H54 (cell line): ENCODE measurements at regions not wholly inside any gene's neighbourhood (a gene's known extent, or its start where the extent isn't known, plus 50 kb on each side); places are given as distances from the start of the nearest gene placed in this dataset.

Source experiments
- DNase-seq: peaks from one replicate; pipeline ENCODE4 v3.0.0; 2011; ENCODE audit warnings: low spot score, mixed read lengths; ENCODE audit not compliant: insufficient read length
- FAIRE-seq: peaks from 3 replicates; lab custom pipeline; 2011; peaks lifted over from hg19 to GRCh38; lab: Jason Lieb, UNC
- POLR2A ChIP-seq: IDR thresholded peaks from 2 replicates; pipeline ENCODE4 v1.6.1; 2011; ENCODE audit warnings: low read depth, mild to moderate bottlenecking, low read length

DNA sequence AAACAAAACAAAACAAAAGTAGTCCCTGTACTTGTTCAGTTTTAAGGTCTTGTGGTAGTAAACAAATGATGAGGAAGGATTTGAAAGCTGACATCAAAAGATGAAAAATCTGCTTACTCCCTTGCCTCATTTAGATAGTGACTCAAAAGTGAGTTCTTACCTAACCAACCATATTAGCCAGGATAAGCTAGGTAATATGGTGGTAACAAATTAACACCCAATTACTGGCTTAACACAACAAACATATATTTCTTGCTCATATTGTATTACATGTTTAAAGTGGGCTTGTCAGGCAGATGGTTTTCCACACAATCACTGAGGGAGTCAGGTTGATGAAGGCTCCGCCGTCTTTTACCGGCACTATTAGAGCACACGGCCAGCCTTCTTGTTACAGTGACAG lies 189.7 kb downstream of the PPARGC1A start:
- FAIRE-seq (no peak), DNase-seq (no peak)
- no peak for TF ChIP-seq POLR2A

DNA sequence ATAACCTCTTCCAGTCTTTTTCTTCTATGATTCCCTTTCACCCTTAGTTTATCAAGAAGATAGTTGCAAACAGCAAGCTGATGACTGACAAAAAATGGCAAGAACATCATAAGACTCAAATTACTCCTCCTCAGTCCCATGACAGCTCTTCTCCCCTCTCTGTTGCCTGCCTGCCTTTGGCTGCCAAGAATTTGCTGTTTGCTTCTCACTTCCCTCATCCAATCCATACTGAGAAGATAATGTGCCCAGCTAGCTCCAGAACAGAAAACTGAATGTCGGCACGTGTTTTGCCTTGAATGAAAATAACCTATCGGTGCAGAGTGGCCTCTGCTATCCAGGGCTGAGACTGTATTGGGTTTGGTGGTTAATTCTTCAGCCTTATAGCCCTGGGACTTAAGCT lies 192.1 kb downstream of the PPARGC1A start:
- DNase-seq (no peak), FAIRE-seq (no peak)
- TF ChIP-seq POLR2A: no peak

DNA sequence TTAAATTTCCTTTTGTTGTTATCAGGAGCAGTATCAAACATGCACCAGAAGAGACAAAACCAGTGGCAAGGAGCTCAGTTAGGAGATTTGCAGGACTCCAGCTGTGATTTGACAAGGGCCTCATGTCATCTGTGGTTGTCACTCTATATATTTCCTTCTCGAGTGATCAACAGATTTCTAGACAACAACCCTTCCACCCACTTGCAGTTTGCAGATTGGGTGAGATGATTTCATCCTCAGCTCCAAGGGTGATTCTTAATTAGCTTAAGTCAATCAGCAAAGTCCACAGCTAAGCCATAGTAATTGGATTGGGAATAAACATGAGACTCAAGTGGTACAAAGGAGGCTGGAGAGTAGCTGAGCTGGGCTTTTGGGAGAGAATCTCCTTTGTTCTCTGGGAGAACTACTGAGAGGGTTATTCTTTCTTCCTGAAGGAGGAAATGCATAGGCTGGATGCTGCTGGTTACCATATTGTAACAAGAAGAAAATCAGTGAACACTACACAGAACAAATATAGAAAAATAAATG lies 192.8 kb downstream of the PPARGC1A start:
- FAIRE-seq (no peak), DNase-seq (no peak)
- TF ChIP-seq POLR2A: no peak

DNA sequence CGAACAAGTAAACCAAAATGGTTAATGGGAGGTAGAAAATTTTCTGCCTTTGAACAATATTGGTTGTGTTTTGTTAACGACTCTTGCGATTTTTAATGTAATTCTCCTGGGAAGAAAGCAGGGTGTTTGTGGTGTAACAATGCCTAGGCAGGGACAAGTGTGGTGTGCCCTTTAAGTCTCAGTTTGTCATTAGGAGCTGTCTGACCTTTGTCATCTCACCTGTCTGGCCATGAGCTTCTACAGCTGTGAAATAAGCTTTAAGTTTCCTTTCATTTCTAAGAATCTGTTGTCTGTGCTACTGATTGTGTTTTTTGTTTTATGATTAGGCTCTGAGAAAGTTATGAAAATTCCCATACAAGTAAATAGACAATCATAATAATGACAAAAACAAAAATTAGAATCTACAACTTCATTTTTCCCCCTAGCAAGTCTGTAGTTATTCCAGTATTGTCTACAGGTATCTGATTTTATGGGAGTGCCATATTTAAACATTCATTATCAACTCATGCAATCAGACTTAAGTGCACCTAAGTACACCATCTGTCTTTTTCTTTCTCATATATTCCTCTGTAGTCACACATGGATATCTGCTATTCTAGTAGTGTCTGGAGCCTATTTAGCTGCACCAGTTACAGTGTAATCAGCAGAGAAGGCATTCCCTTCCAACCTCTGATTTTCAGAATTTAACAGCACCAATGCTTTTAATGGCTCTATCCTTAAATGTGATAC lies 203.5 kb downstream of the PPARGC1A start:
- TF ChIP-seq POLR2A: no peak
- no peak for DNase-seq
- FAIRE-seq: no peak

DNA sequence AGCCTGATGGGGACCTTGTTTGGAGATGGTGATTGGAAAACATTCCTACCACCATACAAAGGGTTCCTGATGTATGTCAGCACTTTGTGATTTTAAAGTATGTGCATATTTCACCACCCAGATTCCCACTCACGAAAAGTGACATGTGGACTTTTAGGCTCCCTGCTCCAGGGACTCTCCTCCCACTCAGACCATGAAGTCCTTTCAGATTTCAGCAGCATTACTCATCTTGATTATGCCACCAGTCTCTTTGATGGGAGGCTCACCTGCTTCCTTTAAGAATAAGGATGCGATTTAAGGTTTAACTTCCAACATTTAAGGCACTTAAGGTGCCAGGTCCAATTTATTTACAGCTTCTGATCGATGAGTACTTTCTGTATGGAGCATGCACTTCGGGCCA lies 204.4 kb downstream of the PPARGC1A start:
- FAIRE-seq (no peak), DNase-seq (no peak)
- no peak for TF ChIP-seq POLR2A

DNA sequence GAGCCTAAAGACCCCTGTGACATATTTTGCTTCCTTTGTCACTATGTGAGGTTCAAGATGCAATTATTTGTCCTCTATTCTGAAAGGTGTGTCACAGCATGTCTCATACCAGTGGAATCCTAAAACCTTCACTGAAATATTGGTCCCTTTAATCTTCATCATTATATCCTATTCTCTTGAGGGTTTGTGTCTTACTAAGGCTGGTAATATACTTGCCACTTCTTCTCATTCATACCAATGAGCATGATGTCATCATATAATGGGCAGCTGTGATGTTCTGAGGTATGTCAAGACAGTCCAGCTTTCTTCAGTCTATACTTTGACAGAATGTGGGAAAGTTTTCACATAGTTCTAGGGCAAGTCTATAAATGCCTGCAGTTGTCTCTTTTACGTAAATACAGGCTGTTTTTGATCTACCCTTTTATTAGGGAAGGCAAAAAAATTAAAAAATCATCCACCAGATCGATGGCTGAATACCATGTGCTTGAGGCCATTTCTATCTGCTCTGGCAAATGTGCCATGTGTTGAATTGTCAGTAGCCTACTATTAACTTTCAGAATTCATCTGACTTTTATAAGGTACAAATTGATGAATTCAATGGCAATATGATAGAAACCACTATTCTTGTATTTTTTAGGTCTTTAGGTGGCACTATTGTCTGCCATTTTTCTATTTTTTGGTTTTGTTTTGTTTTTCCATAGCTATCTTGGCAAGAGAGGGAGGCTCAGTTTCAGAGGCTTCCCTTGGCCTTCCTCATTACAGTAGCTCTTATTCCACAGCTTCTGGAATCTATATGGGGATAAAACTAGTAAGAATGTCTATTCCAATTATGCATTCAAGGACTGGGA lies 209.0 kb downstream of the PPARGC1A start:
- TF ChIP-seq POLR2A: no peak
- DNase-seq (no peak), FAIRE-seq (no peak)

DNA sequence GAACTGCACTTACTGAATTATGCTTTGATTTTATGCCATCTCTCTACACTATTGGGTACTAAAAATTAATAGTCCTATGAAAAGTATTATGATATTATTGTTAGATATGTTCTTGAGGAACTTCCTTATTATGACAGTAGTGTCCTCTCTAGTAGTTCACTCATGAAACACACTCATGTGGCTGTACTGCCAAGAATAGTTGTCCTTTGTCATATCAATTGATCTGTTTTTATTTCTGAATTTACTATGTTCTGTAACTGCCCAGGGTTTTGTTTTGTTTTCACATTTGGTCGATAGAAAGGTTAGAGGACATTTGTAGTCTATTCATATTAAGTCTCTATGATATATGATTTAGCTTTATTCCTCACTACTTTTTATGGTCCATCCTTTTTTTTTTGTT lies 215.2 kb downstream of the PPARGC1A start:
- DNase-seq: no peak
- no peak for FAIRE-seq
- TF ChIP-seq POLR2A: no peak

DNA sequence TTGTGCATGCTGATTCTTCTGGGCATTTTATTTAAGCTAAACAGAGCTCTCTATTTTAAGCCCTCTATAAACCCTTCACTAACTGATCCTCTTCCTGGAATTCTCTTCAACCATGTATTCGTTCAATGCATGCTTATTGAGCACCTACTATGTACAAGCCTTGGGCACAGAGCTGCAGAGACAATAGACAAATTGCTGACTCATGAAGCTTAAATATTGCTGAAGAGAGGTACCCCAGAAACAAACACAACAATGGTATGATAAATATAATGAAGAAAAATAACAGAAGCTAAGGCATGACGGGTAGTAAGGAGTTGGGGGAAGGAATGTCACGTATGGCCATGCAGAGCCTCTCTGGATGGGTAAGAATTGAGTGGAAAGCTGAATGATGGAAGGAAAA lies 222.2 kb downstream of the PPARGC1A start:
- DNase-seq: no peak

DNA sequence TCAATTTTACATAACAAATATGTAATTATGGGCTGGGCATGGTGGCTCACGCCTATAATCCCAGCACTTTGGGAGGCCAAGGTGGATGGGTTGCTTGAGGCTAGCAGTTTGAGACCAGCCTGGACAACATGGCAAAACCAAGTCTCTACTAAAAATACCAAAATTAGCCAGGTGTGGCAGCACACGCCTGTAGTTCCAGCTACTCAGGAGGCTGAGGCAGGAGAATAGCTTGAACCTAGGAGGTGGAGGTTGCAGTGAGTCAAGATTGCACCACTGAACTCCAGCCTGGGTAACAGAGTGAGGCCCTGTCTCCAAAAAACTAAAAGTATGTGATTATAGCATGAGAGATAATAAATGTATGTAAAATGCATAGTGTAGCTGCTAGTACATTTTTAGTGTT lies 229.0 kb downstream of the PPARGC1A start:
- FAIRE-seq: no peak
- no peak for TF ChIP-seq POLR2A

More for the DNA sequence above, 222.2 kb downstream of the PPARGC1A start:
- FAIRE-seq: no peak
- no peak for TF ChIP-seq POLR2A

DNA sequence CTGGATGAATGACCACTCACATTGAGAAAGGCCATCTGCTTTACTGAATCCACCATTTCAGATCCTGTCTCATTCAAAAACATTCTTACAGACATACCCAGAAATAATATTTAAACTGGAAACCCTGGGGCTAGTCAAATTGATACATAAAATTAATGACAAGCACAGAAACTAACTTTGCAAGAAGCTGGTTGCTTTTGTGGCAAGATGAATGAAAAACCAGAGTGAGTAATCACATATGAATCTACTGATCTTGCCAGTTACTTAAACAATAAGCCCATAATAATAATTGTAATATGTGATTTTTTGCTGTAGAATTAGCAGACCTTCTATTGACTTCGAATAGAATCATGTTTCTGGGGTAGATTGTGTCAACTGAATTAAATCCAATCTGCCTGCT lies 235.1 kb downstream of the PPARGC1A start:
- FAIRE-seq: no peak
- TF ChIP-seq POLR2A: no peak
- no peak for DNase-seq

More for the DNA sequence above, 229.0 kb downstream of the PPARGC1A start:
- no peak for DNase-seq

DNA sequence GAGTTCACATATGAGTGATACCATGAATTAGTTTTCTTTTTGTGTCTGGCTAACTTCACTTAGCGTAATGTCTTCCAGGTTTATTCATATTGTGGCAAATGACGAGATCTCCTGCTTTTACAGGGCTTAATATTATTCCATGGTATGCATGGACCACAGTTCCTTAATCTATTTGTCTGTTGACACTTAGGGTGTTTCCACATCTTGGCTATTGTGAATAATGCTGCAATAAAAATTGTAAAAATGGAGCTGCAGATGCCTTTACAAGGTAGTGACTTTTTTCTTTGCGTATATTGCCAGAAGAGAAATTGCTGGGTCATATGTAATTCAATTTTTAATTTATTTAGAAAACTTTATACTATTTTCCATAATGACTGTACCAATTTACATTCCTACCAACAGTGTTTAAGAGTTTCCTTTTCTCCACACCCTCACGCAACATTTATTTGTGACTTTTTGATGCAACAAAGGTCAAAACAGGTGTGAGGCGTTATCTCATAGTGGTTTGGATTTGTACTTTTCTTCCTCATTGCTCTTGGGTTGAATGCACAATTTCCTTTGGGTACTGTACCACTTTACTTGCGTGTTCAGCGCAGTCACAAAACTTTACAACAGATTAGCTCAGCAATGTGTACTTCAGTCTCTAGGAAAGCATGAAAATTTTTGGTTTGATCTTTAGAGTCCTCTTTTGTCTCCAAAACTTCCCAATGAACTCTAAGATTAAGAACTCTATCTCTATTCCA lies 240.8 kb downstream of the PPARGC1A start:
- FAIRE-seq (no peak), DNase-seq (no peak)
- no peak for TF ChIP-seq POLR2A

DNA sequence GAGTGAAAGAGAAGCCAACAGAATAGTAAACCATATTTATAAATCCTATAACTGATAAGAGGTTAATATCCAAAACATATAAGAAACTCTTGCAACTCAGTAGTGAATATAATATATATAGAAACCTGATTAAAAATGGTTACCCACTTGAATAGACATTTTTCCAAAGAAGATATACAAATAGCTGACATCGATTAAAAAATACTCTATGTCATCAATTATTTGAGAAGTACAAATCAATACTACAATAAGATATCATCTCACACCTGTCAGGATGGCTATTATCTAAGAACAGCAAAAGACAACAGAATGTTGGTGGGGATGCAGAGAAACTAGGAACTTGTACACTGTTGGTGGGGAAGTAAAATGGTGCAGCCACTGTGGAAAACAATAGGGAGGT lies 254.4 kb downstream of the PPARGC1A start:
- DNase-seq (no peak), FAIRE-seq (no peak)

DNA sequence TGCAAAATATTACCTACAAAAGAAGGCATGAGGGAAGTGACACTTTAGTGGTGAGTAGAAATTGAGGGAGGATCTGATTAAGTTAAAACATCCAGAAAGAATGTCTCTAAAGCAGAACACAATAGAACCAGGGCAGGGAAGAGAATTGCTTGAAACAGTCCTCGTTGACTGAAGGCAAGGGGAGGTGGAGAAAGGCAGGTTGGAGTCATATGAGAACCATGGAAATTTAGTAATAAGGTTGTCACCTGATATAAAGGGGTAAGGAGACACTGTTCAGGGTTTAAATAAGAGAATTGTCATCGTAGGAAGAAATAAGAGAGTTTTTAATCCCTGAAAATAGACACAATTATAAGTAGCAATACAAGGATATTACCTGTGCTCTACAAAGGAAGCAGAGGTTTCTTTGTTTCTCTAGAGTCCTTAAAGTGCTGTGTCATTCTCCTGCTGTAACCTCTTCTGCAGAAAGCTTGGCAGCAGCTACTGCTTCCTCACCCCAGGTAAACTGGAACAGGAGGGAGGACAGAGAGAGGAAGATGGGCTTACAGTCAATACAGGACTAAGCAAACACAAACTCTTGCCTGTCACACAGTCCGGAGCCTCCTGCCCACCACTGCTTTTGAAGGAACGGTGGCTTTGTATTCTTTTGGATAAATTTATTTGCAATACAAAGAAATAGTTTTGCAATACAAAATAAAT lies 258.4 kb downstream of the PPARGC1A start:
- no peak for FAIRE-seq
- DNase-seq: no peak
- TF ChIP-seq POLR2A: no peak

More for the DNA sequence above, 254.4 kb downstream of the PPARGC1A start:
- no peak for TF ChIP-seq POLR2A
